Erythroblast (primary cell): ENCODE measurements at regions not wholly inside any gene's neighbourhood (a gene's known extent, or its start where the extent isn't known, plus 50 kb on each side); places are given as distances from the start of the nearest gene placed in this dataset.

Experiments used
- GATA1 ChIP-seq: IDR thresholded peaks from 2 replicates; pipeline ENCODE4 v1.6.1; 2011; ENCODE audit warnings: low read depth, mild to moderate bottlenecking, control low read depth, low read length, moderate library complexity
- POLR2A ChIP-seq: IDR thresholded peaks from 2 replicates; pipeline ENCODE4 v1.6.1; 2011; ENCODE audit warnings: mild to moderate bottlenecking, low read length

GRCh38 chr16:6593799-6594198, 738.8 kb upstream of the RBFOX1 start:
- TF ChIP-seq POLR2A, result no peak
- no peak for TF ChIP-seq GATA1
